Mononuclear cell (primary cell): ENCODE measurements at regions not wholly inside any gene's neighbourhood (a gene's known extent, or its start where the extent isn't known, plus 50 kb on each side); places are given as distances from the start of the nearest gene placed in this dataset.

ENCODE experiments used
- H3K27me3 ChIP-seq: 2 replicates; pipeline ENCODE4 v1.6.0; 2011; ENCODE audit warnings: low read length, control low read depth; ENCODE audit not compliant: insufficient read depth
- H3K4me1 ChIP-seq: 2 replicates; pipeline ENCODE4 v1.5.1; 2011; ENCODE audit warnings: mild to moderate bottlenecking, low read length, control low read depth; ENCODE audit not compliant: insufficient read depth
- H3K4me3 ChIP-seq: 2 replicates; pipeline ENCODE4 v1.5.1; 2011; ENCODE audit warnings: mild to moderate bottlenecking, low read length, moderate library complexity
- H3K9me3 ChIP-seq: 2 replicates; pipeline ENCODE4 v1.5.1; 2011; ENCODE audit warnings: low read depth, mild to moderate bottlenecking, control low read depth, low read length

DNA sequence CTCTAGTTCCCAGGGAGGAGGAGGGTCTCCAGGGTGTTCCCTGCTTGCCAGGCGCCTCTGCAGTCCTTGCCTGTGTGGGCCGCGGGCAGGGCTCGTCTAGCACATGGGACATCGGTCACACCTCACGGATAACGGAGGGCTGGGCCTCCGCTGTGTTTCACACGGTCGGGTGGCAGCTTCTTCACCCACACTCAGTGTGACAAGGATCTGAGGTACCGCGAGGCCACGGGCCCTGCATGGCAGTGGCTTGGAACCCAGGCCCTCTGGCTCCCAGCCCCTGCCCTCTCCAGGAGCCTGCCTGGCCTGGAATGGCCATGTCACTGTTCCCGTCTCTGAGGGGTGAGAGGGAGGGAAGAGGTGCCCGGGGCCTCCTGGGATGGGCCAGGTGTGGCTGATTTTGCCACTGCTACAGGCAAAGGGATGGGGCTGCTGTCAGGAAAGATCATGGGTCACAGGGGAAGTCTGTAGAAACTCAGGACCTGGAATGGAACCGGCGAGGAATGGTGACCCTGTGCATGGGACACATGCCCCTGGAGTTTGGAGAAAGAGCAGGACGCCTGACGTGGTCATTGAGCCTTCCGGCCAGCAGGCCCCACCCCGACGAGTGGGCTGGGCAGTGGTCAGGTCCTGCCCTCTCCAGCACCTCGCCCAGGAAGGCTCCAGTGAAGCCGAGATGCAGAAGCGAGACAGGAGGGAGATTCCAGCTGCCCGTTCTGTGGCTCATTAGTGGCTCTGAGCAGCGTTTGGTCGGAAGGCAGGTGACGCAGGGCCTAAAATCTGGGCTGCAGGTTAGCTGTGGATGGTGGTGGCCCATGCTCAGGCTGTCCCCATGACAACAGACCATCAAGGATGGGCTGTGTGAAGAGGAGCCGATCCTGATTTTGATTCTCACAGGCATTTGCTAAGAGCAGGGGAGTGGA is 76.5 kb upstream of the GSE1 start:
- Histone ChIP-seq H3K27me3 (no peaks in the 10 kb centered on the region), H3K4me1 (peaks cover 22% of the 10 kb centered on the region), H3K4me3 (no peak overlapping the region), H3K9me3 (no peaks in the 10 kb centered on the region)

DNA sequence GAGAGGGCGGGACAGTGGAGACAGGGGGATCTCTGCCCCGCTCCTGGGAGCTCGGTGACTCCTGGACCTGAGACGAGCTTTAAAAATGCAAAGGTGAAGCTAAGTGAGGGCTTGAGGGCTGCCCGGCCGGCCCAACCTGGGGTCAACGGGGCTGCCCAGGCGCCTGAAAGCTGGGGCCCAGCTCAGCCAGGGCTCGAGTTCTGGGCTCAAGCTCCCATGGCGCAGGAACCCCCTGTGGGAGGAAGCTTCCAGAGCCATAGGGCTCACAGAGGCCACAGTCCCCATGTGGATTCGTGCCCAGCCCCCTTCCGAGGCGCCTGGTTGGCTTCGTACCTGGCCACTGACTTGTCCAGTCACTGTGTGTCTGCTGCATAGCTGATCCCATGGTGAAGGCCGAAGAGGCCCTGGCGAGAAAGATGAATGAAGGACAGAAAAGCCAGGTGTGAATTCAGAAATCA is 75.8 kb upstream of the GSE1 start:
- Histone ChIP-seq H3K4me1 (peaks cover 22% of the 10 kb centered on the region), H3K9me3 (no peaks in the 10 kb centered on the region), H3K4me3 (no peak overlapping the region), H3K27me3 (no peaks in the 10 kb centered on the region)

DNA sequence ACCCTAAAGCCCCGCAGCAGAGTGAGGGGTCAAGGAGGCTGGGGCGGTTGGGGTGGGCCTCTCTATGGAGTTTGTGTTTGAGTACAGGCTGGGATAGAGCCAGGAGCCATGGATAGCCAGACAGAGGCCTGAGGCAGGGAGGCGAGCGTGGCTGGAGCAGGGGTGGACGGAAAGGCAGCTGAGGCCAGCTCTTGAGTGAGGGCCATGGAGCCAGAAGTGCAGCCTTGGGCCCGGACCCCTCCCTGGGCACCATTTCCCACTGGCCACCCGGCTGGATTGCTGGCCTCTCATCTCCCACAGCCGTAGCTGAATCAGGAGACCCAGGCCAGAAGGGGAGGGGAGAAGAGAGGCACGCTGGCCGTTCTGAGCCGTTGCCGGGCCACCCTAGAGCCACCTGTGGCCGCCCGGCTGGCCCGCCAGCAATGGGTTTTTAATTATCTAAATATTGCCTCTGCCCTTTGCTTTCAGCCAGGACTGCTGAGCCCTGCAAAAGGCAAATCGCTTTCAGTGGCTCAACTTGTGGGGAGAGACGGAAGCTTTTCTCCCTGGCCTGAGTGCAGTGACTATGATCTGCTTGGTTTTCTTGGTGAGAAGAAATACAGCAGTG is 75.2 kb upstream of the GSE1 start:
- Histone ChIP-seq H3K4me3 (no peak overlapping the region), H3K27me3 (no peaks in the 10 kb centered on the region), H3K9me3 (no peaks in the 10 kb centered on the region), H3K4me1 (peaks cover 22% of the 10 kb centered on the region)

DNA sequence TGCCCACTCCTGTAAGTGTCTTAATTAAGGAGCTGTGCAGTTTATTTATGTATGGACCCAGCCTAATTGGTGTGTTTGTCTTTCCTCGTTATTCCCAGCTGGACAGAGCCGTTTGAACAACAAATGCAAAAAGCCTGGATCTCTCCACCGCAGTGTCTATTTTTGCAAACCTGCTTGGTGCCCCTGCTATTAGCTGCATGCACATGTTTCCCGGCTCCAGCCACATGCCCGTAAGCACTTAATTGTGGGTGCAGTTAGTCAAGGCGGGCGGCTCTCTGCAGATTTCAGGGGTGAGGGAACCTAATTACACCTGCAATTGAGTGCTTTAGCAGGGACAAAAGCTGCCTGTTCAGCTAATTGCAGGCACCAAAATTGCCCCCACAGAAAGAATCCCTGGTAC is 74.0 kb upstream of the GSE1 start:
- Histone ChIP-seq H3K4me1 (peaks cover 32% of the 10 kb centered on the region), H3K9me3 (no peaks in the 10 kb centered on the region), H3K27me3 (no peaks in the 10 kb centered on the region), H3K4me3 (no peak overlapping the region)

DNA sequence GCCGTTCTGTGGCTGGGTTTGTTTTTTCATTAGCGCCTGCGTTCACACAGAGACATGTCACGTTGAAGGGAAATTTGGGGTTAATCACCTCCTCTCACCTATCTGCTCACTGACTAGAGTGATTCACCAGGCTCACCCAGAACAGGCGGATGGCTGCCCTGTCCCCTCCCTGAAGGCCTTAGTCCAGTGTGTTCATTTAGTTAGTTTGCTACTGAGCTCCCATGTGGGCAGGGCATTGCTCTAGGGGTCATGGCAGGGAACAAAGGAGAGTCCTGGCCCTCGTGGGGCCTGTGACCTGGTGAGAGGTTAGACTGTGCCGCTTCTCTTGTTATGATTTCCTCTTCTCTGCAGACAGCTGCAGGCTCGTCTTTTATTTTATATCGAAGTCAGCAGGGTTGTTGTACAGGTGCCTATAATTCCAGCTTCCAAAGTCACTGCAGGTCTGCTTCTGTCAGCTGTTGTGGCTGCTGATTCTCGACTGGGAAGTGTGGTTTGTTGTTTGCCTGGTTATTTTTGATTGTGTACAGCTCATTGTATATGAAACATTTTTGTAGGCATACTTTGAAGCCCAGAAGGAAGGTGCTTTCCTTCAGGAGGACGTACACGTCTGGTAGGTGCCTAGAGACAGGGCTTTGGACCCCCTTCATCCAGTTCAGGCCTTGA is 73.4 kb upstream of the GSE1 start:
- H3K9me3 ChIP-seq, result no peaks in the 10 kb centered on the region
- no peaks in the 10 kb centered on the region for H3K27me3 ChIP-seq
- peaks cover 36% of the 10 kb centered on the region for H3K4me1 ChIP-seq
- H3K4me3 ChIP-seq, result no peak overlapping the region

DNA sequence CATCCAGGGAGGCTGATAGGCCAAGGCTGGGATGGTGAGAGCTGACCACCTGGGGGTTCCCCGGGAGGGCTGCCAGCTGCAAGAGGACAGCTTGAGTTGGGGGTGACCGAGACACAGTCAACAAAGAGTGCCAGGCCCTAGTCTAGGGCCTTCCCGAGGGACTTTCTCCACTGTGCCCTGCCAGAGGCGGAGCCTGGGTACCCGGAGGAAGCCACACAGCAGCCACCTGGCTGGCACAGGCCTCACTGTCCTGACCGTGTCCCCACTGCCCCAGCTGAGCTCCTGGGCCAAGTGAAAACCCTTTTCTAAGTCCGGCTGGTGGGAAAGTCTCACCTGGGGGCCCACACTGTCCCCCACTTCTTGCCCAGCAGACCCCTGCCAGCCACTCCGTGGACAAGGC is 71.9 kb upstream of the GSE1 start:
- Histone ChIP-seq H3K9me3 (no peaks in the 10 kb centered on the region), H3K4me1 (peaks cover 25% of the 10 kb centered on the region), H3K4me3 (no peak overlapping the region), H3K27me3 (no peaks in the 10 kb centered on the region)

DNA sequence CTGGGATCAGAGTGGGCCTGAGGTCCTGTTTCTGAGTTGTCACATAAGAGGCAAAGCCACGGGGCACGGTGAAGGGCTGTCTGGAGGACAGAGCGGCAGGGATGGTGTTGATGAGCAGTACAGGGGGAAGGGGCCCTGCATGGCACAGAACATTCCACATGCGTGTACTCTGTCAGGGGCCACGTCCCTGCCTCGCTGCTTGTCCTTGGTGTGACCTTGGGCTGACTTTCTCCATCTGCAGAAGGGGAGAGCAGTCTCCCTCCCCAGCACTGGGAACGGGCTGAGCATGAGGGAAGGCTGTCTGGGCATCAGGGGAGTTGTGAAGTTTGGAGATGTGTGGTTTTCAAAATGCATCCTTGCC is 71.5 kb upstream of the GSE1 start:
- no peaks in the 10 kb centered on the region for H3K9me3 ChIP-seq
- H3K27me3 ChIP-seq, result no peaks in the 10 kb centered on the region
- peaks cover 21% of the 10 kb centered on the region for H3K4me1 ChIP-seq
- H3K4me3 ChIP-seq, result no peak overlapping the region

DNA sequence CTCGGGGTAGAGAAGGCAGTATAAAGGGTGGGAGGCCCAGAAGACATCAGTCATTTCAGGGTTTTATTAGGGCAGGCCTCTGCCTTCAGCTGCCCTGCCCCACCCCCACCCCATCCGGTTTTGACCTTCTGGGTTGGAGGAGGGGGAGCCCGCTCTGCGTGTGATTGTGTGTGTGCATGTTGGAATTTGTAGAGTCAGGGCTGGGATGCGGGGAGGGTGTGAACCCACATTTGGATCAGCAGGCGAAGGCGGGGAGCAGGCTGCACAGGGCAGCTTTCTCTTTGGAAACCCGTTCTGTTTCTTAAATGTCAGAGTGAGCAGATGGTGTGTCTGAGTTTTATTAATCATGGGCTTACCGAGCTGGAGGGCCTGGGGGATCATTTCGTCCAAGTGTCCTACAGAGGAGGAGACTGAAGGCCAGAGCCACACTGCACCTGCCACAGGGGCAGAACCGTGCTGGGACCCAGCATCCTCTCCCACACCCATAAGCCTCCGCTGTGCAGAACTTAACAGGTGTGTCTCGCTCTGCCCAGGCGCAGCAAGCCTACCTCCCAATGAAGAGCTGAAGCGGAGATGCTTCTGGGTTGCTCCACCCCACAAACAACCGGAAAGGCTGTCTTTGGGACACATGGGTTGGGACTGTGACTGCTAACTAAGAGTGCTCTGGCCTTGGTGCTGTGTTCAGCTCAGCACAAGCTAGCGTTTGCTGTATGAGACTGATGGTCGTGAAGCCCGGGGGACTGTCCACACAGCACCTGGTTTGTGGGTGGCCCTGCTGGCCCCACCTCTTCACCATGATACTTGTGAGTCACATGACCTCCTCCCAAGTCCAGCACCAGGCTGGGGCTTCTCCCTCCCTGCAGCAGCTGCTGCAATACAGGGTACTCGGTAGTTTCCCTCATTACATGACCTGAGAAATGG is 70.9 kb upstream of the GSE1 start:
- no peaks in the 10 kb centered on the region for H3K9me3 ChIP-seq
- peaks cover 14% of the 10 kb centered on the region for H3K4me1 ChIP-seq
- no peaks in the 10 kb centered on the region for H3K27me3 ChIP-seq
- no peak overlapping the region for H3K4me3 ChIP-seq

DNA sequence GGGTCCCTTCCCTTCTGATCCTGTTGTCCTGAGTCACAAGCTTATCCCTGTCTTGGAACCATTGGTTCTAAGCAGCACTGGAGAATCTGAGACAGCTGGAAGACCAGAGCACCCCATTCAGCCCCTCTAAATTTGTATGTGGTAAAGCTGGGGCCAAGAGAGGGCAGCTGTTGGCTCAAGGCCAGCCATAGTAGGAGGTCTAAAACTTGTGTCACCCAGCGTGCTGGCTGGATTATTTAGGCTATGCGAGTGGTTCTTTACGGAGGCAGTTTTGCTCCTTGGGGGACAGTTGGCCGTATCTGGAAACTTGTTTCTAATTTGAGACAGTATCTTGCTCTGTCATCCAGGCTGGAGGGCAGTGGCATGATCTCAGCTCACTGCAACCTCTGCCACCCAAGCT is 69.6 kb upstream of the GSE1 start:
- H3K4me3 ChIP-seq, result no peak overlapping the region
- H3K4me1 ChIP-seq, result peaks cover 14% of the 10 kb centered on the region
- no peaks in the 10 kb centered on the region for H3K27me3 ChIP-seq
- no peaks in the 10 kb centered on the region for H3K9me3 ChIP-seq

DNA sequence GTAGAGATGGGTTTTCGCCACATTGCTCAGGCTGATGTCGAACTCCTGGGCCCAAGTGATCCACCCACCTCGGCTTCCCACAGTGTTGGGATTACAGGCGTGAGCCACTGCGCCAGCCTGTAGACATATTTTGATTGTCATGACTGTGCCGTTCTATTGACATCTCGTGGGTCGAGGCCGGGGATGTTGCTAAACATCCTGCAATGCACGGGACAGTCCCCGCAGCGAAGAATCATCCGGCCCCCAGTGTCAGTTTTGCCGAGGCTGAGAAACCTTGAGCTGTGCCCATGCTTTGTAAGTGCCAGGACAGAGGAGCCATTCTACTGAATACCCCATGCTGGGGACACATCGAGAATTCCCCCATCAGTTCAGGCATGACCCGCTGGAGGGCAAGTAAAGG is 69.1 kb upstream of the GSE1 start:
- no peaks in the 10 kb centered on the region for H3K9me3 ChIP-seq
- H3K4me1 ChIP-seq, result peaks cover 14% of the 10 kb centered on the region
- no peak overlapping the region for H3K4me3 ChIP-seq
- H3K27me3 ChIP-seq, result no peaks in the 10 kb centered on the region

DNA sequence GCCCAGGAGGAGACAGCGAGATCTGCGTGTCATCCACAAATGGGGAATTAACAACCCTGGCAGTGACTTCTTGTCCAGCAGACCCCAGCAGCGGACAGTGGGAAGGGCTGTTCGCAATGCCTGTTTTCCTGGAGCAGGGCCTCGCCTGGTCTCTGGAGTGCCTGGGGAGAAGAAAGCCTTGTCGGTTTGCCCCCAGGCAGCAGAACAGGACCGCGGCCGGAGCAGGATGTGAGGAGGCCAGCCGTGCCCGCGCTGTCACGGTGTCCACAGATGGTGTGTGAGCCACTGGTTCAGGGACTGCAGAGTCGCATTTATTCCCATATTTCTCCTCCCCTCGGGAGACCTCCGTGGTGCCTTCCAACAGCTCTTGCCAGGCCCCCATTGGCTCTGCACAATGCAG is 68.5 kb upstream of the GSE1 start:
- H3K4me3 ChIP-seq, result no peak overlapping the region
- no peaks in the 10 kb centered on the region for H3K27me3 ChIP-seq
- H3K9me3 ChIP-seq, result no peaks in the 10 kb centered on the region
- H3K4me1 ChIP-seq, result peaks cover 14% of the 10 kb centered on the region

DNA sequence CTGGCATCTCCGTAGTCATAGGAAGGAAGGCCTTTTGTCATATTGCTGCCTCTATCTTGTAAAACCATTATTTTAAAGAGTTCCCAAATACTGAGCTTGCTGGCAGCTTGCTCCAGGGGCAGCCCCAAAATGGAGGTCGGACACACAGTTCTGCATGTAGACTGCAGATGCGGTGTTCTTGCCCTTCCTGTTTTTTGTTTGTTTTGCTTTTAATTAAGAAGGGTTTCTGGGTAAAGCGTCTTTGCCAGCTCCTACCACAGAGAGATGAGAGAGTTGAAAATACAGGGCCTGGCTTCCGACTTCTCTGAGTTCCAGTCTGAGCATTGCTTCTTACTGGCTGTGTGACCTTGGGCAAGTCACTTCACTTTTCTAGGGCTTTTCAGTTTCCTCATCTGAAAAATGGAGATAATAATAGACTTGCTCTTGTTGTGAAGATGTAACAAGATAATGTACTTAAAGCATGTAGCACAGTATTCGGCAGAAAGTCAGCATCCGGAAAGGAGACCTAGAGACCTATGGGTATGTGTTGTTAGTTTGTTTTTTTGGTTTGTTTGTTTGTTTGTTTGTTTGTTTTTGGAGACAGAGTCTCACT is 67.8 kb upstream of the GSE1 start:
- H3K27me3 ChIP-seq, result no peaks in the 10 kb centered on the region
- H3K9me3 ChIP-seq, result no peaks in the 10 kb centered on the region
- H3K4me3 ChIP-seq, result no peak overlapping the region
- H3K4me1 ChIP-seq, result peaks cover 14% of the 10 kb centered on the region

DNA sequence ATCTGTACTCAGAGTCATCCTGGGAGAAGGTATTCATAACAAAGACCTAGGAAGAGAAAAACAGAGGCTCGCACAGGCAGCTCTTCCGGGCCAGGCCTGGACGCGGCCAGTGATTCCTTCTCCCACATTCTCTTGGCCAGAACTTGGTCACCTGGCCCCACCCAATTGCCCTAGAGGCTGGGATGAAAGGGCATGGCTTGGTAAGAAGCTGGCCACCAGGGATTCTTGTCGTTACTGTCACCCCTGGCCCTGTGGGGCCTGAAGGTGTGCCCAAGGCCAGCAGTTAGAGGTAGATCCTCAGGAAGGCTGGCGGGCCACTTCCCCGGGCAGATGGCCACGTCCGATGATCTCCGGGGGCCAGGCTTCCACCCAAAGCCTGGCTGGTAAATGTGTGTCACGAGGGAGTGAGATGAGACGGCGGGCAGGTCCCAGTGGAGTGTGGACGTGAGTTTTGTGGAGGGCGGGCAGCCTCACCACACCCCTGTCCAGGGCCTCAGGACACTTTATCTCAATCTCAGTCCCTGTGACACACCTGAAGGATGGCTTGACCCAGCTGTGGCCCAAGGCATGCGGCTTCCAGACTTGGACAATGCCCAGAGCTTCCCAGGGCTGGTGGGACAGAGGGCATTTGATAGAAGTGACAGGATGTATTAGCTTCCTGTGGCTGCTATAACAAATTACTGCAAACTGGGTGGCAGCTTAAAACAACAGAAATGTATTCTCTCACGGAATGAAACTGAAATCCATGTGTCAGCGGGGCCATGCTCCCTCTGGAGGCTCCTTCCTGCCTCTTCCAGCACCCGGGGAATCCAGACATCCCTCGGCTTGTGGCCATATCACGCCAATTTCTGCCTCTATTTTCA is 66.3 kb upstream of the GSE1 start:
- Histone ChIP-seq H3K9me3 (no peaks in the 10 kb centered on the region), H3K4me1 (peaks cover 14% of the 10 kb centered on the region), H3K4me3 (no peak overlapping the region), H3K27me3 (no peaks in the 10 kb centered on the region)

DNA sequence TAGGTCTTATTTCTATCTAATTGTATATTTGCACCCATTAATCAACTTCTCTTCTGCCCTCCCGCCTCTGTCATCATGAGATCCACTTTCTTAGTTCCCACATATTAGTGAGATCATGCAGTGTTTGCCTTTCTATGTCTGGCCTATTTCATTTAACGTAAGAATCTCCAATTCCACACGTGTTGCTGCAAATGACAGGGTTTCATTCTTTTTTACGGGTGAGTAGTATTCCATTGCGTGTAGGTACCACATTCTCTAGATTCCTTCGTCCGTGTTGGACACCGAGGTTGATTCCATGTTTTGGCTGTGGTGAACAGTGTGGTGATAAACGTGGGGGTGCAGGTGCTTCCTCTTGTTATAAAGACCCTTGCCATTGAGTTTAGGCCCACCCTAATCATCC is 64.7 kb upstream of the GSE1 start:
- Histone ChIP-seq H3K4me3 (no peak overlapping the region), H3K4me1 (peaks cover 17% of the 10 kb centered on the region), H3K27me3 (no peaks in the 10 kb centered on the region), H3K9me3 (no peaks in the 10 kb centered on the region)
